H9 (cell line): ENCODE measurements at regions not wholly inside any gene's neighbourhood (a gene's known extent, or its start where the extent isn't known, plus 50 kb on each side); places are given as distances from the start of the nearest gene placed in this dataset.

Experiments
- DNase-seq: peaks from one replicate; pipeline ENCODE4 v3.0.0-alpha.2; 2017
- H2AFZ ChIP-seq: one replicate; pipeline ENCODE4 v1.6.1; 2013; ENCODE audit warnings: mild to moderate bottlenecking, low read length, control low read depth, moderate library complexity
- H2AK5ac ChIP-seq: 2 replicates; pipeline ENCODE4 v1.6.1; 2013; ENCODE audit warnings: low read length, control low read depth, mixed read lengths; ENCODE audit not compliant: insufficient read length
- H2BK120ac ChIP-seq: one replicate; pipeline ENCODE4 v1.6.1; 2013; ENCODE audit warnings: low read depth, mild to moderate bottlenecking, low read length, control low read depth, inconsistent platforms; ENCODE audit not compliant: poor library complexity, severe bottlenecking
- H2BK12ac ChIP-seq: 2 replicates; pipeline ENCODE4 v1.6.1; 2013; ENCODE audit warnings: low read length, control low read depth, mixed read lengths, low read depth; ENCODE audit not compliant: insufficient read length
- H2BK15ac ChIP-seq: 2 replicates; pipeline ENCODE4 v1.6.1; 2013; ENCODE audit warnings: low read depth, low read length, control low read depth
- H2BK20ac ChIP-seq: one replicate; pipeline ENCODE4 v1.6.1; 2013; ENCODE audit warnings: low read depth, mild to moderate bottlenecking, low read length, control low read depth, inconsistent platforms; ENCODE audit not compliant: poor library complexity, severe bottlenecking
- H2BK5ac ChIP-seq: 2 replicates; pipeline ENCODE4 v1.6.1; 2013; ENCODE audit warnings: low read length, control low read depth, mixed read lengths; ENCODE audit not compliant: insufficient read length
- H3K14ac ChIP-seq: 2 replicates; pipeline ENCODE4 v1.6.1; 2013; ENCODE audit warnings: low read length, control low read depth; ENCODE audit not compliant: insufficient read depth
- H3K18ac ChIP-seq: 2 replicates; pipeline ENCODE4 v1.6.1; 2013; ENCODE audit warnings: low read depth, mild to moderate bottlenecking, mixed read lengths, low read length, control low read depth; ENCODE audit not compliant: insufficient read length
- H3K23ac ChIP-seq: 2 replicates; pipeline ENCODE4 v1.6.1; 2013; ENCODE audit warnings: low read length, control low read depth, mixed read lengths, low read depth; ENCODE audit not compliant: insufficient read length
- H3K23me2 ChIP-seq: 2 replicates; pipeline ENCODE4 v1.6.1; 2013; ENCODE audit warnings: low read depth, mild to moderate bottlenecking, mixed read lengths, low read length, control low read depth; ENCODE audit not compliant: insufficient read length, poor library complexity, severe bottlenecking
- H3K27ac ChIP-seq: 2 replicates; pipeline ENCODE4 v1.5.1; 2013; ENCODE audit warnings: low read length, control low read depth, mixed read lengths, low read depth; ENCODE audit not compliant: insufficient read length
- H3K27me3 ChIP-seq: 2 replicates; pipeline ENCODE4 v1.6.1; 2013; ENCODE audit warnings: low read length, control low read depth, inconsistent platforms; ENCODE audit not compliant: insufficient read depth
- H3K4ac ChIP-seq: 2 replicates; pipeline ENCODE4 v1.6.1; 2013; ENCODE audit warnings: low read depth, mild to moderate bottlenecking, control low read depth, inconsistent platforms, low read length, moderate library complexity
- H3K4me1 ChIP-seq: 2 replicates; pipeline ENCODE4 v1.6.1; 2013; ENCODE audit warnings: low read length, control low read depth, inconsistent platforms; ENCODE audit not compliant: insufficient read depth
- H3K4me2 ChIP-seq: 2 replicates; pipeline ENCODE4 v1.6.1; 2013; ENCODE audit warnings: low read length, control low read depth, mixed read lengths; ENCODE audit not compliant: insufficient read length, insufficient read depth
- H3K56ac ChIP-seq: 2 replicates; pipeline ENCODE4 v1.6.1; 2013; ENCODE audit warnings: low read depth, mild to moderate bottlenecking, mixed read lengths, low read length, control low read depth; ENCODE audit not compliant: insufficient read length
- H3K79me1 ChIP-seq: 2 replicates; pipeline ENCODE4 v1.6.1; 2013; ENCODE audit warnings: low read depth, mild to moderate bottlenecking, moderate library complexity, low read length, control low read depth, inconsistent platforms; ENCODE audit not compliant: insufficient read depth, poor library complexity, severe bottlenecking
- H3K79me2 ChIP-seq: 2 replicates; pipeline ENCODE4 v1.6.1; 2013; ENCODE audit warnings: low read length, control low read depth, inconsistent platforms; ENCODE audit not compliant: insufficient read depth
- H3K9ac ChIP-seq: 2 replicates; pipeline ENCODE4 v1.6.1; 2013; ENCODE audit warnings: low read length, control low read depth, mixed read lengths; ENCODE audit not compliant: insufficient read length; ENCODE audit errors: extremely low read depth
- H3K9me3 ChIP-seq: one replicate; pipeline ENCODE4 v1.6.1; 2013; ENCODE audit warnings: low read depth, low read length, inconsistent platforms; ENCODE audit not compliant: control insufficient read depth
- H3T11ph ChIP-seq: one replicate; pipeline ENCODE4 v1.6.1; 2013; ENCODE audit warnings: mild to moderate bottlenecking, low read length, control low read depth, inconsistent platforms
- H4K20me1 ChIP-seq: one replicate; pipeline ENCODE4 v1.6.1; 2013; ENCODE audit not compliant: control insufficient read depth, insufficient read length, insufficient read depth
- H4K5ac ChIP-seq: 2 replicates; pipeline ENCODE4 v1.6.1; 2013; ENCODE audit warnings: low read depth, mild to moderate bottlenecking, mixed read lengths, low read length, control low read depth; ENCODE audit not compliant: insufficient read length
- H4K8ac ChIP-seq: replicated peaks from 2 replicates; pipeline ENCODE4 v1.6.1; 2013; ENCODE audit warnings: low read length, control low read depth, mixed read lengths, low read depth; ENCODE audit not compliant: insufficient read length
- H4K91ac ChIP-seq: 2 replicates; pipeline ENCODE4 v1.6.1; 2013; ENCODE audit warnings: low read depth, mild to moderate bottlenecking, moderate library complexity, mixed read lengths, low read length, control low read depth; ENCODE audit not compliant: insufficient read length
- H3K27ac Mint-ChIP-seq, 3 experiments: 2 replicates in 2 of 3; 3 replicates in 1 of 3; pipeline ENCODE4 v1.8.0; 2020 to 2021; ENCODE audit warnings: mixed read lengths in 3 of 3, mild to moderate bottlenecking in 1 of 3, moderate library complexity in 1 of 3
- H3K27me3 Mint-ChIP-seq: 2 replicates; pipeline ENCODE4 v1.8.0; 2021; ENCODE audit warnings: low read depth, mild to moderate bottlenecking, moderate library complexity, mixed read lengths
- H3K36me3 Mint-ChIP-seq, 3 experiments: 2 replicates in 2 of 3; 3 replicates in 1 of 3; pipeline ENCODE4 v1.8.0; 2020 to 2021; ENCODE audit warnings: low read depth in 3 of 3, mixed read lengths in 3 of 3; ENCODE audit not compliant: insufficient read depth in 1 of 3
- H3K4me1 Mint-ChIP-seq, 2 experiments: 2 replicates each; pipeline ENCODE4 v1.8.0; 2020; ENCODE audit warnings: mixed read lengths in 2 of 2
- H3K4me3 Mint-ChIP-seq, 2 experiments: 2 replicates in 1 of 2; 3 replicates in 1 of 2; pipeline ENCODE4 v1.8.0; 2020 to 2021; ENCODE audit warnings: mild to moderate bottlenecking in 2 of 2, mixed read lengths in 2 of 2, moderate library complexity in 1 of 2
- H3K9me3 Mint-ChIP-seq, 2 experiments: 2 replicates in 1 of 2; 3 replicates in 1 of 2; pipeline ENCODE4 v1.8.0; 2020; ENCODE audit warnings: mild to moderate bottlenecking in 2 of 2, mixed read lengths in 2 of 2, moderate library complexity in 1 of 2
- CTCF ChIP-seq: fragments of 200-600 bp; sonication (generic); conservative IDR thresholded peaks from 3 replicates; pipeline ENCODE4 v1.8.0; 2021; ENCODE audit warnings: antibody characterized with exemption, mild to moderate bottlenecking
- WGBS: extraction: QIAGEN DNeasy Blood & Tissue Kit; methylation state at CpG from one replicate; pipeline ENCODE4 v1.1.7; 2013; ENCODE audit warnings: missing lambda C conversion rate, low lambda C conversion rate, mixed read lengths; ENCODE audit not compliant: insufficient read length; ENCODE audit errors: extremely low coverage; 5-methylcytosine and 5-hydroxymethylcytosine counted together

- no peak for TF ChIP-seq CTCF
- no peak overlapping the region for H4K5ac ChIP-seq
- no peak overlapping the region for H3K23ac ChIP-seq
- H3K79me2 ChIP-seq, result no peaks in the 10 kb centered on the region
- Mint-ChIP-seq H3K9me3 (no peaks in the 10 kb centered on the region), H3K36me3 (no peaks in the 10 kb centered on the region), H3K27ac (no peak overlapping the region; a peak in 1 of 7 replicates), H3K27me3 (no peaks in the 10 kb centered on the region), H3K4me3 (no peak overlapping the region), H3K4me1 (peaks cover 28 to 33% of the 10 kb centered on the region in 2 experiments)
- H3K56ac ChIP-seq, result no peak overlapping the region
- H2BK15ac ChIP-seq, result no peak overlapping the region
- no peaks in the 10 kb centered on the region for H3K9me3 ChIP-seq
- no peak overlapping the region for H2BK20ac ChIP-seq
- no peaks in the 10 kb centered on the region for H3K79me1 ChIP-seq
- no peak overlapping the region for H3K14ac ChIP-seq
- no peak overlapping the region for H2AFZ ChIP-seq
- no peak overlapping the region for H2BK5ac ChIP-seq
- H3K27ac ChIP-seq, result no peak overlapping the region
- H3K9ac ChIP-seq, result no peak overlapping the region
- no peak overlapping the region for H3T11ph ChIP-seq
- H3K18ac ChIP-seq, result no peak overlapping the region
- H3K23me2 ChIP-seq, result no peaks in the 10 kb centered on the region
- no peak overlapping the region for H2BK12ac ChIP-seq
- WGBS, result no CpG with 5 or more reads among the region's 1 CpG
- no peak for DNase-seq
- H3K4me1 ChIP-seq, result no peaks in the 10 kb centered on the region
- H4K8ac ChIP-seq, result no peak overlapping the region
- H3K27me3 ChIP-seq, result no peaks in the 10 kb centered on the region
- no peak overlapping the region for H2AK5ac ChIP-seq
- no peak overlapping the region for H3K4me2 ChIP-seq
- H4K20me1 ChIP-seq, result no peaks in the 10 kb centered on the region
- no peak overlapping the region for H3K4ac ChIP-seq
- no peak overlapping the region for H2BK120ac ChIP-seq
- H4K91ac ChIP-seq, result no peak overlapping the region
These were observed 377.9 kb downstream of the ENC1 start for GRCh38 chr5:74262544-74263207.
